PC-9 (cell line): ENCODE measurements at regions not wholly inside any gene's neighbourhood (a gene's known extent, or its start where the extent isn't known, plus 50 kb on each side); places are given as distances from the start of the nearest gene placed in this dataset.

ENCODE experiments used
- BruUV-seq: library from RNA; stranded (reverse); fragments of 400-500 nt; replicated peaks from 2 replicates; lab custom pipeline; 2021; lab: Mats Ljungman, UMichigan
- CTCF ChIA-PET: fragments of 300-600 bp; sonication (Branson Sonifier 250); formaldehyde crosslinking; loops from one replicate; lab custom pipeline; 2022; ENCODE audit warnings: antibody characterized with exemption; lab: Charles Lee
- POLR2A ChIA-PET: fragments of 300-600 bp; sonication (Branson Sonifier 250); formaldehyde crosslinking; loops from one replicate; lab custom pipeline; 2022; ENCODE audit warnings: antibody characterized with exemption; ENCODE audit not compliant: unreplicated experiment; lab: Charles Lee
- DNase-seq, 2 experiments: peaks; one replicate each; pipeline versions ENCODE4 v3.0.0 to v3.0.0-alpha.2; 2015 to 2022; ENCODE audit warnings: mixed read lengths in 1 of 2
- H2AFZ ChIP-seq: fragments of 200-600 bp; sonication (generic); 2 replicates; pipeline ENCODE4 v1.8.1; 2017; ENCODE audit warnings: antibody characterized with exemption
- H3F3A ChIP-seq: fragments of 200-600 bp; sonication (generic); 2 replicates; pipeline ENCODE4 v1.8.1; 2017; ENCODE audit warnings: antibody characterized with exemption, mild to moderate bottlenecking, low read depth; ENCODE audit not compliant: insufficient read depth
- H3K27ac ChIP-seq: fragments of 200-600 bp; sonication (generic); 2 replicates; pipeline ENCODE4 v1.6.1; 2016; ENCODE audit warnings: mixed run types
- H3K27me3 ChIP-seq: fragments of 200-600 bp; sonication (generic); 2 replicates; pipeline ENCODE4 v1.6.1; 2016; ENCODE audit warnings: low read depth, mixed run types; ENCODE audit not compliant: insufficient read depth
- H3K36me3 ChIP-seq: fragments of 200-600 bp; sonication (generic); 2 replicates; pipeline ENCODE4 v1.6.1; 2016; ENCODE audit warnings: low read depth, mixed run types
- H3K4me1 ChIP-seq: fragments of 200-600 bp; sonication (generic); replicated peaks from 2 replicates; pipeline ENCODE4 v1.6.1; 2016; ENCODE audit warnings: mixed run types; ENCODE audit not compliant: insufficient read depth
- H3K4me2 ChIP-seq: fragments of 200-600 bp; sonication (generic); 2 replicates; pipeline ENCODE4 v1.6.1; 2017; ENCODE audit warnings: mixed run types
- H3K4me3 ChIP-seq: fragments of 200-600 bp; sonication (generic); 2 replicates; pipeline ENCODE4 v1.6.1; 2016; ENCODE audit warnings: mixed run types
- H3K79me2 ChIP-seq: fragments of 200-600 bp; sonication (generic); 2 replicates; pipeline ENCODE4 v1.6.1; 2017; ENCODE audit warnings: low read depth, mixed run types
- H3K9me2 ChIP-seq: fragments of 200-600 bp; sonication (generic); 2 replicates; pipeline ENCODE4 v1.8.1; 2017; ENCODE audit warnings: mild to moderate bottlenecking; ENCODE audit not compliant: insufficient read depth
- H3K9me3 ChIP-seq: fragments of 200-600 bp; sonication (generic); 2 replicates; pipeline ENCODE4 v1.8.1; 2016; ENCODE audit warnings: low read depth; ENCODE audit not compliant: insufficient read depth
- H4K20me1 ChIP-seq: fragments of 200-600 bp; sonication (generic); 2 replicates; pipeline ENCODE4 v1.8.1; 2017; ENCODE audit not compliant: insufficient read depth
- EZH2 ChIP-seq: fragments of 200-600 bp; sonication (generic); IDR thresholded peaks from 2 replicates; pipeline ENCODE4 v1.8.0; 2017; ENCODE audit warnings: antibody characterized with exemption, low read depth
- intact Hi-C: fragments of 100-400 bp; cut with micrococcal nuclease; formaldehyde crosslinking; loops from one replicate; pipeline ENCODE4 v1.10.0; 2022; ENCODE audit not compliant: unreplicated experiment
- TF ChIP-seq, protein P1 (sequence below): fragments of 200-600 bp; sonication (generic); conservative IDR thresholded peaks from 2 replicates; pipeline ENCODE4 v1.6.1; 2017; ENCODE audit warnings: mixed run types, antibody characterized with exemption, mild to moderate bottlenecking, moderate library complexity

DNA sequence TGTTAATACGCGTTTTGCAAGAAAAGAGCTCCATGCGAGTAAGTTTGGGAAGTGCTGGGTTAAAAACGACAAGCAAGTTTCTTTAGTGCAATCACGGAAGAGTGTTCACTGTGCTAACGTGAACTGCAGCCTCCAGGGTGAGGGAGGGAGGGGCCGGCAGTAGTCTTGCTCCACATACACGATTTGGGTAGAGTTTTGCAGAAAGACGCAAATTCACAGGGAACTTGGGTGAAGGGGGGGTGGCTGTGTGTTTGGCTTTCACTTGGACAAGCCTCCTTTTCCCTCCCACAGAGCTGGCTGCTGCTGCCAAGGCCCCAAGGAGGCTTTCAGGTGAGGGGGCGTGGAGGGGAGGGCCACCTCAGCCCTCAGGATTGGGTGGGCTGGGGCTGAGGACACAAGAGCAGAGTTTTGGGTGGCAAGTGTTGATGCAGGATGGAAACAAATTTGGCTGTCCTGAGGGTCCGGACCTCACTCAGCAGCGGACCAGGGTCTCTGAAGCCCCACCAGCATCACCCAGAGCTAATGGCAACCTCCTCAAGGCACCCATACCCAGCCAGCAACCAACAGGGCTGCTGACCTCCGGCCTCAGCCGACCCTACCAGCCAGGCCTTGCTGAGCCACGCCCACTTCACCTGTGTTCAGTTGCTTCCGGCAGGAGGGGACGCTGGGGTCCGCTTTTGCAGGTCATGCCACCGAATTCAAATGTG lies 204.5 kb downstream of the ERMARD start:
- Histone ChIP-seq H3K4me1 (no peaks in the 10 kb centered on the region), H3K9me3 (no peaks in the 10 kb centered on the region), H3K4me2 (no peak overlapping the region), H3F3A (no peaks in the 10 kb centered on the region), H3K27ac (no peak overlapping the region), H3K9me2 (no peaks in the 10 kb centered on the region), H4K20me1 (no peaks in the 10 kb centered on the region), H3K36me3 (no peaks in the 10 kb centered on the region), H3K27me3 (peaks cover 60% of the 10 kb centered on the region), H3K4me3 (no peak overlapping the region), H3K79me2 (no peaks in the 10 kb centered on the region), H2AFZ (no peak overlapping the region; the same call in 1 of the 2 replicates)
- DNase-seq, result no peak
- ChIA-PET CTCF (no interaction called here), POLR2A (no interaction called here)
- intact Hi-C loops, result no loop called here
- BruUV-seq, result no TSS peak
- TF ChIP-seq, protein P1, sequence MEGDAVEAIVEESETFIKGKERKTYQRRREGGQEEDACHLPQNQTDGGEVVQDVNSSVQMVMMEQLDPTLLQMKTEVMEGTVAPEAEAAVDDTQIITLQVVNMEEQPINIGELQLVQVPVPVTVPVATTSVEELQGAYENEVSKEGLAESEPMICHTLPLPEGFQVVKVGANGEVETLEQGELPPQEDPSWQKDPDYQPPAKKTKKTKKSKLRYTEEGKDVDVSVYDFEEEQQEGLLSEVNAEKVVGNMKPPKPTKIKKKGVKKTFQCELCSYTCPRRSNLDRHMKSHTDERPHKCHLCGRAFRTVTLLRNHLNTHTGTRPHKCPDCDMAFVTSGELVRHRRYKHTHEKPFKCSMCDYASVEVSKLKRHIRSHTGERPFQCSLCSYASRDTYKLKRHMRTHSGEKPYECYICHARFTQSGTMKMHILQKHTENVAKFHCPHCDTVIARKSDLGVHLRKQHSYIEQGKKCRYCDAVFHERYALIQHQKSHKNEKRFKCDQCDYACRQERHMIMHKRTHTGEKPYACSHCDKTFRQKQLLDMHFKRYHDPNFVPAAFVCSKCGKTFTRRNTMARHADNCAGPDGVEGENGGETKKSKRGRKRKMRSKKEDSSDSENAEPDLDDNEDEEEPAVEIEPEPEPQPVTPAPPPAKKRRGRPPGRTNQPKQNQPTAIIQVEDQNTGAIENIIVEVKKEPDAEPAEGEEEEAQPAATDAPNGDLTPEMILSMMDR, result no peak
- TF ChIP-seq EZH2, result no peak

DNA sequence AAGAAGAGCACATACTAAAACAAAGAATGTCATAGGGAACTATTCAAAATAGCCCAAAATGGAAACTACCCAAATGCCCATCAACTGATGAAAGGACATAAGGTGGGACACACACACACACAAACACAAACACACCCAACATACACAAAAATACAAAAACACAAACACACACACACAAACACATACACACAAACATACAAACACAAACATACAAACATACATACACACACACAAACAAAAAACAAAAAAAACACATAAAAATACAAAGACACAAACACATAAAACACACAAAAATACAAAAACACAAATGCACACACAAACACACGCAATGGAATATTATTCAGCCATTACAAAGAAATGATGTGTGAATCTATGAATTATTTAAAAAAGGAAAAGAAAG lies 203.6 kb downstream of the ERMARD start:
- no peaks in the 10 kb centered on the region for H3K9me2 ChIP-seq
- no peaks in the 10 kb centered on the region for H3K4me1 ChIP-seq
- H3K27me3 ChIP-seq, result peaks cover 52% of the 10 kb centered on the region
- H3K36me3 ChIP-seq, result no peaks in the 10 kb centered on the region
- POLR2A ChIA-PET, result no interaction called here
- H3K9me3 ChIP-seq, result no peaks in the 10 kb centered on the region
- CTCF ChIA-PET, result no interaction called here
- H4K20me1 ChIP-seq, result no peaks in the 10 kb centered on the region
- H2AFZ ChIP-seq, result no peak overlapping the region
- H3K27ac ChIP-seq, result no peak overlapping the region
- DNase-seq, result no peak
- intact Hi-C loops, result no loop called here
- H3F3A ChIP-seq, result no peaks in the 10 kb centered on the region
- TF ChIP-seq, protein P1, result no peak
- TF ChIP-seq EZH2, result no peak
- no peaks in the 10 kb centered on the region for H3K79me2 ChIP-seq
- no peak overlapping the region for H3K4me2 ChIP-seq
- H3K4me3 ChIP-seq, result no peak overlapping the region
- no TSS peak for BruUV-seq

DNA sequence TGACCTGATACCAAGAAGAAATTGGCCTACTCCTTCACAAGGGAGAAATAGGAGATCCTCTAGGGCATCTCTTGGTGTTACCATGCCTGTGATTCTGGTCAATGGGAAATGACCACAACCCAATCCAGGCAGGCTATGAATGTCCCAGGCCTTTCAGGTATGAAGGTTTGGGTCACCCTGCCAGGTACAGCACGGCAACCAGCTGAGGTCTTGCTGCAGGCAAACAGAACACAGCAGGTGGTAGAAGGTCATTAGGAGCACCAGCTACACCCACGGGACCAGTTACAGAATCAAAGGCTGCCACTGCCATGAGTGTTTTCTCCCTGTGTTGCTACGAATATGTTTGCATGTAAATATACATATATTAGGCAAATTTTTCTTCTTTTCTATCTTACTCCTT lies 202.3 kb downstream of the ERMARD start:
- intact Hi-C loops, result no loop called here
- Histone ChIP-seq H3K36me3 (no peaks in the 10 kb centered on the region), H3K4me2 (no peak overlapping the region)

More for the DNA sequence above, 202.3 kb downstream of the ERMARD start:
- no peaks in the 10 kb centered on the region for H3F3A ChIP-seq
- no peaks in the 10 kb centered on the region for H3K9me2 ChIP-seq
- DNase-seq, result no peak
- H3K9me3 ChIP-seq, result no peaks in the 10 kb centered on the region
- no peak overlapping the region for H3K4me3 ChIP-seq
- no peak overlapping the region for H2AFZ ChIP-seq
- TF ChIP-seq EZH2, result no peak
- TF ChIP-seq, protein P1, result no peak
- CTCF ChIA-PET, result no interaction called here
- H3K27me3 ChIP-seq, result peaks cover 40% of the 10 kb centered on the region
- no peaks in the 10 kb centered on the region for H3K4me1 ChIP-seq
- H4K20me1 ChIP-seq, result no peaks in the 10 kb centered on the region
- BruUV-seq, result no TSS peak
- no peak overlapping the region for H3K27ac ChIP-seq
- POLR2A ChIA-PET, result no interaction called here
- no peaks in the 10 kb centered on the region for H3K79me2 ChIP-seq
